GM12878 (cell line): ENCODE measurements at regions not wholly inside any gene's neighbourhood (a gene's known extent, or its start where the extent isn't known, plus 50 kb on each side); places are given as distances from the start of the nearest gene placed in this dataset.

ENCODE experiments used
- ATAC-seq: fragments of 200-7000 bp; cut with Tn5 transposase; 3 replicates; pipeline ENCODE4 v1.9.1; 2020; ENCODE audit warnings: mild to moderate bottlenecking, moderate library complexity
- BruUV-seq: library from RNA; stranded (reverse); fragments of 400-500 nt; replicated peaks from 2 replicates; lab custom pipeline; 2021; lab: Mats Ljungman, UMichigan
- CTCF ChIA-PET: fragments of 300-600 bp; sonication (Branson Sonifier 250); formaldehyde crosslinking; extraction: SDS; loops from one replicate; lab custom pipeline; 2021; ENCODE audit warnings: inconsistent platforms; lab: Yijun Ruan, JAX
- POLR2A ChIA-PET: fragments of 350-600 bp; formaldehyde crosslinking; extraction: SDS; loops from one replicate; lab custom pipeline; 2021; ENCODE audit warnings: inconsistent platforms; lab: Charles Lee
- RAD21 ChIA-PET: fragments of 300-600 bp; sonication (Branson Sonifier 250); formaldehyde crosslinking; loops from one replicate; lab custom pipeline; 2023; ENCODE audit warnings: antibody characterized with exemption; ENCODE audit not compliant: unreplicated experiment; lab: Charles Lee
- SMC1A ChIA-PET: fragments of 300-600 bp; sonication (Branson Sonifier 250); formaldehyde crosslinking; loops from one replicate; lab custom pipeline; 2023; ENCODE audit not compliant: unreplicated experiment, uncharacterized antibody; lab: Charles Lee
- DNase-seq: peaks from one replicate; pipeline ENCODE4 v3.0.0-alpha.2; 2011; ENCODE audit warnings: low read depth, low spot score
- FAIRE-seq: peaks from 3 replicates; lab custom pipeline; 2011; peaks lifted over from hg19 to GRCh38; lab: Jason Lieb, UNC
- H2AFZ ChIP-seq: 2 replicates; pipeline ENCODE4 v1.6.0; 2011; ENCODE audit warnings: low read depth, low read length, control low read depth; ENCODE audit not compliant: control insufficient read depth
- H3K27ac ChIP-seq: 2 replicates; pipeline ENCODE4 v1.5.1; 2011; ENCODE audit warnings: control low read depth; ENCODE audit not compliant: control insufficient read depth, insufficient read depth
- H3K27me3 ChIP-seq, 2 experiments: replicated peaks in 1 of 2; 2 replicates each; pipeline versions ENCODE4 v1.6.0 to v1.6.1; 2011; ENCODE audit warnings: low read length in 1 of 2; ENCODE audit not compliant: control insufficient read depth in 2 of 2, insufficient read depth in 2 of 2
- H3K36me3 ChIP-seq, 2 experiments: 2 replicates each; pipeline ENCODE4 v1.5.1; 2011; ENCODE audit warnings: low read length in 1 of 2; ENCODE audit not compliant: control insufficient read depth in 2 of 2, insufficient read depth in 2 of 2
- H3K4me1 ChIP-seq: 2 replicates; pipeline ENCODE4 v1.6.1; 2011; ENCODE audit warnings: mild to moderate bottlenecking, low read length, moderate library complexity, mixed read lengths; ENCODE audit not compliant: control insufficient read depth, insufficient read depth
- H3K4me2 ChIP-seq: 2 replicates; pipeline ENCODE4 v1.6.0; 2011; ENCODE audit warnings: control low read depth; ENCODE audit not compliant: control insufficient read depth, insufficient read depth
- H3K4me3 ChIP-seq: fragments of 200-600 bp; sonication (generic); 2 replicates; pipeline ENCODE4 v1.5.1; 2016
- H3K79me2 ChIP-seq: 2 replicates; pipeline ENCODE4 v1.6.0; 2011; ENCODE audit warnings: low read length; ENCODE audit not compliant: control insufficient read depth, insufficient read depth
- H3K9ac ChIP-seq: 2 replicates; pipeline ENCODE4 v1.8.0; 2011; ENCODE audit warnings: low read length, control low read depth, mixed read lengths; ENCODE audit not compliant: control insufficient read depth, insufficient read depth
- H3K9me3 ChIP-seq: replicated peaks from 3 replicates; pipeline ENCODE4 v1.5.1; 2011; ENCODE audit warnings: mild to moderate bottlenecking, low read length; ENCODE audit not compliant: control insufficient read depth, insufficient read depth
- H4K20me1 ChIP-seq: 2 replicates; pipeline ENCODE4 v1.6.0; 2011; ENCODE audit not compliant: control insufficient read depth, insufficient read depth
- BCL3 ChIP-seq: IDR thresholded peaks from 2 replicates; pipeline ENCODE4 v1.6.1; 2011; ENCODE audit warnings: borderline replicate concordance, low read depth, mild to moderate bottlenecking, moderate library complexity, low read length; ENCODE audit not compliant: insufficient read depth, poor library complexity, severe bottlenecking
- BRCA1 ChIP-seq: IDR thresholded peaks from 2 replicates; pipeline ENCODE4 v1.6.1; 2011; ENCODE audit warnings: low read depth, low read length, improper control_type of control experiment
- CEBPZ ChIP-seq: fragments of 150-350 bp; IDR thresholded peaks from 2 replicates; pipeline ENCODE4 v1.6.1; 2016; ENCODE audit warnings: low read depth, low read length
- MAX ChIP-seq: IDR thresholded peaks from 2 replicates; pipeline ENCODE4 v1.6.1; 2012; ENCODE audit warnings: low read depth, low read length, improper control_type of control experiment
- NBN ChIP-seq: fragments of 450-650 bp; IDR thresholded peaks from 2 replicates; pipeline ENCODE4 v1.6.1; 2016
- PKNOX1 ChIP-seq: fragments of 450-650 bp; IDR thresholded peaks from 2 replicates; pipeline ENCODE4 v1.6.1; 2016; ENCODE audit warnings: mild to moderate bottlenecking
- RAD21 ChIP-seq: IDR thresholded peaks from 2 replicates; pipeline ENCODE4 v1.6.1; 2011; ENCODE audit warnings: mild to moderate bottlenecking, low read depth, low read length, moderate library complexity; ENCODE audit not compliant: insufficient read depth
- RELA ChIP-seq: fragments of 450-650 bp; IDR thresholded peaks from 2 replicates; pipeline ENCODE4 v1.8.0; 2014; ENCODE audit warnings: borderline replicate concordance; ENCODE audit not compliant: partially characterized antibody
- SIX5 ChIP-seq: IDR thresholded peaks from 2 replicates; pipeline ENCODE4 v1.6.1; 2011; ENCODE audit warnings: mild to moderate bottlenecking, low read depth, low read length, moderate library complexity; ENCODE audit not compliant: severe bottlenecking
- SMAD1 ChIP-seq: fragments of 450-650 bp; IDR thresholded peaks from 2 replicates; pipeline ENCODE4 v1.6.1; 2018; ENCODE audit warnings: mild to moderate bottlenecking, low read depth; ENCODE audit not compliant: partially characterized antibody
- ZBED1 ChIP-seq: IDR thresholded peaks from 2 replicates; pipeline ENCODE4 v1.6.1; 2016; ENCODE audit warnings: borderline replicate concordance
- ZNF592 ChIP-seq: fragments of 450-650 bp; IDR thresholded peaks from 2 replicates; pipeline ENCODE4 v1.6.1; 2017; ENCODE audit warnings: mild to moderate bottlenecking, moderate library complexity
- WGBS: methylation state at CpG from one replicate; pipeline ENCODE4 v1.1.6; 2016; ENCODE audit warnings: low lambda C conversion rate; ENCODE audit not compliant: insufficient replicate concordance, insufficient coverage; ENCODE audit errors: missing lambda C conversion rate; 5-methylcytosine and 5-hydroxymethylcytosine counted together
- in situ Hi-C: fragments of 300-500 bp; cut with MboI; formaldehyde crosslinking; loops from 9 replicates; pipeline ENCODE4 v1.14.3; 2018; ENCODE audit warnings: mixed read lengths
- intact Hi-C: fragments of 100-400 bp; cut with micrococcal nuclease; formaldehyde crosslinking; loops from one replicate; pipeline ENCODE4 v1.14.2; 2022; ENCODE audit not compliant: unreplicated experiment

- no peak for TF ChIP-seq PKNOX1
- TF ChIP-seq MAX = no peak
- no peak for TF ChIP-seq ZNF592
- TF ChIP-seq BRCA1 = no peak
- no peak for TF ChIP-seq SIX5
- no peak for TF ChIP-seq RELA
- TF ChIP-seq, all 136 proteins: peak for 0
Measured at GRCh38 chr1:170316270-170316669, 170.5 kb downstream of the NTMT2 start (continued).

GRCh38 chr1:170318141-170318540 is 172.4 kb downstream of the NTMT2 start:
- POLR2A ChIA-PET = no interaction called here
- FAIRE-seq (no peak), ATAC-seq (no peak), DNase-seq (no peak)
- Histone ChIP-seq H3K9ac (no peak overlapping the region), H3K79me2 (no peaks in the 10 kb centered on the region), H3K27ac (no peak overlapping the region), H3K4me3 (no peak overlapping the region), H2AFZ (no peak overlapping the region), H3K9me3 (no peaks in the 10 kb centered on the region), H4K20me1 (no peaks in the 10 kb centered on the region), H3K4me1 (no peaks in the 10 kb centered on the region), H3K27me3 (no peaks in the 10 kb centered on the region), H3K4me2 (no peak overlapping the region), H3K36me3 (no peaks in the 10 kb centered on the region)
- 0% methylated on average over 1 of the region's 1 CpG for WGBS
- SMC1A ChIA-PET = interaction anchor here (1.1 to 2.0 kb wide), 10 partner anchors 8 to 71 kb away, joined by 3 to 6 read pairs (median 4); no protein-coding TSS in a partner anchor
- no TSS peak for BruUV-seq
- intact Hi-C loops (no loop called here), in situ Hi-C loops (no loop called here)
- CTCF ChIA-PET = interaction anchor here (1.5 kb wide), 1 partner anchor 9 kb away, joined by 4 read pairs; no protein-coding TSS in a partner anchor
- RAD21 ChIA-PET = interaction anchor here (1.1 kb wide), 1 partner anchor 14 kb away, joined by 3 read pairs; no protein-coding TSS in a partner anchor
- TF ChIP-seq RAD21 = no peak
- TF ChIP-seq BCL3 = no peak
- TF ChIP-seq MAX = no peak
- no peak for TF ChIP-seq NBN
- no peak for TF ChIP-seq SMAD1
- TF ChIP-seq CEBPZ = no peak
- TF ChIP-seq ZBED1 = no peak
